LoVo (cell line): ENCODE measurements at regions not wholly inside any gene's neighbourhood (a gene's known extent, or its start where the extent isn't known, plus 50 kb on each side); places are given as distances from the start of the nearest gene placed in this dataset.
"Not testable (repeated sequence)": the region's sequence is repeated elsewhere in the genome, so short reads cannot be mapped to it uniquely, and the experiment has no call there.

Experiments used
- DNase-seq: peaks from one replicate; pipeline ENCODE4 v3.0.0-alpha.2; 2016; ENCODE audit warnings: low spot score

- not testable (repeated sequence) for DNase-seq
These were observed 132.1 kb upstream of the MED13 start for GRCh38 chr17:62197156-62197555.

GRCh38 chr17:62196587-62196986 is 131.5 kb upstream of the MED13 start:
- not testable (repeated sequence) for DNase-seq

- no peak for DNase-seq
These were observed 129.3 kb upstream of the MED13 start for GRCh38 chr17:62194401-62194800.

GRCh38 chr17:62193249-62193648 is 128.2 kb upstream of the MED13 start:
- DNase-seq: no peak

- DNase-seq: no peak
These were observed 126.6 kb upstream of the MED13 start for GRCh38 chr17:62191390-62192361.

GRCh38 chr17:62189377-62189776 is 124.3 kb upstream of the MED13 start:
- DNase-seq: no peak

GRCh38 chr17:62188713-62189112 is 123.6 kb upstream of the MED13 start:
- peak; percentile 89 for DNase-seq

- no peak for DNase-seq
These were observed 122.6 kb upstream of the MED13 start for GRCh38 chr17:62187681-62188080.

- DNase-seq: no peak
These were observed 121.8 kb upstream of the MED13 start for GRCh38 chr17:62186841-62187240.

- no peak for DNase-seq
These were observed 115.7 kb upstream of the MED13 start for GRCh38 chr17:62180772-62181171.

GRCh38 chr17:62179525-62180161 is 114.6 kb upstream of the MED13 start:
- DNase-seq: peak; percentile 90

GRCh38 chr17:62178579-62178978 is 113.5 kb upstream of the MED13 start:
- no peak for DNase-seq

- DNase-seq: no peak
These were observed 107.6 kb upstream of the MED13 start for GRCh38 chr17:62172492-62173291.

- DNase-seq: no peak
These were observed 102.0 kb upstream of the MED13 start for GRCh38 chr17:62167076-62167475.

- peak; percentile 72 for DNase-seq
These were observed 100.0 kb upstream of the MED13 start for GRCh38 chr17:62164747-62165722.

- peak; percentile 85 for DNase-seq
These were observed 98.8 kb upstream of the MED13 start for GRCh38 chr17:62163847-62164246.

GRCh38 chr17:62162898-62163297 is 97.8 kb upstream of the MED13 start:
- DNase-seq: no peak

- no peak for DNase-seq
These were observed 96.5 kb upstream of the MED13 start for GRCh38 chr17:62161405-62162148.

GRCh38 chr17:62160816-62161215 is 95.7 kb upstream of the MED13 start:
- no peak for DNase-seq

- no peak for DNase-seq
These were observed 94.9 kb upstream of the MED13 start for GRCh38 chr17:62159994-62160393.
